DND-41 (cell line): ENCODE measurements at regions not wholly inside any gene's neighbourhood (a gene's known extent, or its start where the extent isn't known, plus 50 kb on each side); places are given as distances from the start of the nearest gene placed in this dataset.
A peak's percentile ranks its signal among the peaks of the same experiment; 100 is the strongest.

Experiments
- ATAC-seq: fragments of 200-7000 bp; cut with Tn5 transposase; 3 replicates; pipeline ENCODE4 v1.9.1; 2021; ENCODE audit warnings: low read depth; ENCODE audit not compliant: insufficient read depth
- DNase-seq: peaks from one replicate; pipeline ENCODE4 v3.0.0-alpha.2; 2020
- H2AFZ ChIP-seq: 2 replicates; pipeline ENCODE4 v1.6.0; 2012; ENCODE audit warnings: low read depth, low read length
- H3K27ac ChIP-seq: 2 replicates; pipeline ENCODE4 v1.5.1; 2012; ENCODE audit warnings: low read length, inconsistent platforms
- H3K27me3 ChIP-seq: fragments of 200-600 bp; sonication (generic); 2 replicates; pipeline ENCODE4 v1.6.0; 2012; ENCODE audit warnings: low read length, mild to moderate bottlenecking, inconsistent platforms; ENCODE audit not compliant: insufficient read depth, poor library complexity
- H3K36me3 ChIP-seq: 2 replicates; pipeline ENCODE4 v1.5.1; 2012; ENCODE audit warnings: low read length, inconsistent platforms; ENCODE audit not compliant: insufficient read depth
- H3K4me1 ChIP-seq: 2 replicates; pipeline ENCODE4 v1.5.1; 2012; ENCODE audit warnings: mild to moderate bottlenecking, low read length; ENCODE audit not compliant: insufficient read depth
- H3K4me2 ChIP-seq: 2 replicates; pipeline ENCODE4 v1.6.0; 2012; ENCODE audit warnings: mild to moderate bottlenecking, moderate library complexity, low read length, inconsistent platforms; ENCODE audit not compliant: insufficient read depth
- H3K4me3 ChIP-seq, 2 experiments: fragments of 200-600 bp in 1 of 2; shearing (Covaris generic) in 1 of 2; 2 replicates each; pipeline ENCODE4 v1.5.1; 2012 to 2016; ENCODE audit warnings: inconsistent platforms in 2 of 2, low read length in 2 of 2, mild to moderate bottlenecking in 2 of 2, low read depth in 1 of 2, moderate library complexity in 1 of 2
- H3K79me2 ChIP-seq: 2 replicates; pipeline ENCODE4 v1.6.0; 2012; ENCODE audit warnings: low read length, inconsistent platforms; ENCODE audit not compliant: insufficient read depth
- H3K9ac ChIP-seq: 2 replicates; pipeline ENCODE4 v1.6.0; 2012; ENCODE audit warnings: low read depth, mild to moderate bottlenecking, inconsistent platforms, low read length, moderate library complexity
- H3K9me3 ChIP-seq: 2 replicates; pipeline ENCODE4 v1.5.1; 2012; ENCODE audit warnings: low read length, moderate library complexity, mild to moderate bottlenecking, inconsistent platforms; ENCODE audit not compliant: insufficient read depth, severe bottlenecking
- H4K20me1 ChIP-seq: 2 replicates; pipeline ENCODE4 v1.6.0; 2012; ENCODE audit warnings: low read length; ENCODE audit not compliant: insufficient read depth
- EZH2 ChIP-seq: IDR thresholded peaks from 3 replicates; pipeline ENCODE4 v1.6.1; 2012; ENCODE audit warnings: borderline replicate concordance, low read depth, mild to moderate bottlenecking, moderate library complexity, low read length, inconsistent platforms; ENCODE audit not compliant: severe bottlenecking
- TF ChIP-seq, protein P1 (sequence below): IDR thresholded peaks from 2 replicates; pipeline ENCODE4 v1.5.1; 2012; ENCODE audit warnings: borderline replicate concordance, low read length, moderate library complexity, mild to moderate bottlenecking; ENCODE audit not compliant: poor library complexity, severe bottlenecking; ENCODE audit errors: extremely low read depth

- Histone ChIP-seq H3K27me3 (no peaks in the 10 kb centered on the region), H4K20me1 (no peaks in the 10 kb centered on the region), H3K27ac (no peak overlapping the region), H3K79me2 (no peaks in the 10 kb centered on the region), H3K9me3 (no peaks in the 10 kb centered on the region), H3K4me3 (no peak overlapping the region), H2AFZ (no peak overlapping the region), H3K4me2 (no peak overlapping the region), H3K36me3 (no peaks in the 10 kb centered on the region), H3K4me1 (no peaks in the 10 kb centered on the region), H3K9ac (no peak overlapping the region)
- DNase-seq = no peak
- ATAC-seq = no peak
- TF ChIP-seq EZH2 = no peak
Observed at GRCh38 chr16:54822492-54822891, 108.2 kb upstream of the IRX5 start.

GRCh38 chr16:54821731-54822130 lies 108.9 kb upstream of the IRX5 start:
- Histone ChIP-seq H3K4me2 (no peak overlapping the region), H3K9ac (no peak overlapping the region), H3K27me3 (no peaks in the 10 kb centered on the region), H3K79me2 (no peaks in the 10 kb centered on the region), H2AFZ (no peak overlapping the region), H3K4me3 (no peak overlapping the region), H4K20me1 (no peaks in the 10 kb centered on the region), H3K9me3 (no peaks in the 10 kb centered on the region), H3K36me3 (no peaks in the 10 kb centered on the region), H3K4me1 (no peaks in the 10 kb centered on the region), H3K27ac (no peak overlapping the region)
- ATAC-seq (no peak), DNase-seq (no peak)
- no peak for TF ChIP-seq EZH2

GRCh38 chr16:54817940-54818574 lies 112.6 kb upstream of the IRX5 start:
- TF ChIP-seq EZH2 = no peak
- Histone ChIP-seq H2AFZ (no peak overlapping the region), H4K20me1 (no peaks in the 10 kb centered on the region), H3K27me3 (no peaks in the 10 kb centered on the region), H3K4me3 (no peak overlapping the region), H3K4me1 (no peaks in the 10 kb centered on the region), H3K4me2 (no peak overlapping the region), H3K79me2 (no peaks in the 10 kb centered on the region), H3K36me3 (no peaks in the 10 kb centered on the region), H3K27ac (no peak overlapping the region), H3K9ac (no peak overlapping the region), H3K9me3 (no peaks in the 10 kb centered on the region)
- no peak for DNase-seq
- ATAC-seq = no peak

DNA sequence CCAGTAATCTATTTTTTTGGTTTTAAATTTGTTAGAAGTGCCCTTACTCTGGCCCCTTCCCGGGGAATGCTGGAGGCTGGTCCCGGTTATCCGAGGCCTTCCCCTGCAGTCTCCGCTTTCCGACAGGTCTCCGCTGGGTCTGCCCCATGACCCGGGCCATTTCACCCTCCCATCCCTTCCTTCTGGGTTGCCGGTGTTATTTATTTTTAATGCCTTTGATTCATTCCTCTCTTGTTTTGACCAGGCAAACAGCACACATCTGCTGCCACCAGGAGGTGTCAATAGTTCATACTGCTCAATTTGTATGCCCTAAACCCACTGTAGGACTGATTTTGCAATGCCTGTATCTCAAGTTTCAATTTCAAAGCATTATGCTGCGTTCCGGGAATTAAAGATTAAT lies 113.2 kb upstream of the IRX5 start:
- ATAC-seq (no peak), DNase-seq (no peak)
- no peak overlapping the region for H3K9ac ChIP-seq
- H3K9me3 ChIP-seq = no peaks in the 10 kb centered on the region
- no peak for TF ChIP-seq EZH2
- TF ChIP-seq, protein P1, sequence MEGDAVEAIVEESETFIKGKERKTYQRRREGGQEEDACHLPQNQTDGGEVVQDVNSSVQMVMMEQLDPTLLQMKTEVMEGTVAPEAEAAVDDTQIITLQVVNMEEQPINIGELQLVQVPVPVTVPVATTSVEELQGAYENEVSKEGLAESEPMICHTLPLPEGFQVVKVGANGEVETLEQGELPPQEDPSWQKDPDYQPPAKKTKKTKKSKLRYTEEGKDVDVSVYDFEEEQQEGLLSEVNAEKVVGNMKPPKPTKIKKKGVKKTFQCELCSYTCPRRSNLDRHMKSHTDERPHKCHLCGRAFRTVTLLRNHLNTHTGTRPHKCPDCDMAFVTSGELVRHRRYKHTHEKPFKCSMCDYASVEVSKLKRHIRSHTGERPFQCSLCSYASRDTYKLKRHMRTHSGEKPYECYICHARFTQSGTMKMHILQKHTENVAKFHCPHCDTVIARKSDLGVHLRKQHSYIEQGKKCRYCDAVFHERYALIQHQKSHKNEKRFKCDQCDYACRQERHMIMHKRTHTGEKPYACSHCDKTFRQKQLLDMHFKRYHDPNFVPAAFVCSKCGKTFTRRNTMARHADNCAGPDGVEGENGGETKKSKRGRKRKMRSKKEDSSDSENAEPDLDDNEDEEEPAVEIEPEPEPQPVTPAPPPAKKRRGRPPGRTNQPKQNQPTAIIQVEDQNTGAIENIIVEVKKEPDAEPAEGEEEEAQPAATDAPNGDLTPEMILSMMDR = peak; percentile 45
- no peaks in the 10 kb centered on the region for H3K27me3 ChIP-seq
- no peak overlapping the region for H3K27ac ChIP-seq
- H3K4me2 ChIP-seq = no peak overlapping the region
- H3K36me3 ChIP-seq = no peaks in the 10 kb centered on the region
- no peak overlapping the region for H3K4me3 ChIP-seq
- no peaks in the 10 kb centered on the region for H4K20me1 ChIP-seq
- H3K4me1 ChIP-seq = no peaks in the 10 kb centered on the region
- no peaks in the 10 kb centered on the region for H3K79me2 ChIP-seq
- H2AFZ ChIP-seq = no peak overlapping the region

GRCh38 chr16:54816471-54816870 lies 114.2 kb upstream of the IRX5 start:
- H3K9me3 ChIP-seq = no peaks in the 10 kb centered on the region
- H3K36me3 ChIP-seq = no peaks in the 10 kb centered on the region
- no peak overlapping the region for H3K4me2 ChIP-seq
- DNase-seq = no peak
- no peaks in the 10 kb centered on the region for H3K4me1 ChIP-seq
- TF ChIP-seq, protein P1 = no peak
- TF ChIP-seq EZH2 = no peak
- no peak overlapping the region for H3K27ac ChIP-seq
- H3K79me2 ChIP-seq = no peaks in the 10 kb centered on the region
- H3K9ac ChIP-seq = no peak overlapping the region
- no peaks in the 10 kb centered on the region for H3K27me3 ChIP-seq
- H4K20me1 ChIP-seq = no peaks in the 10 kb centered on the region
- no peak for ATAC-seq
- H2AFZ ChIP-seq = no peak overlapping the region
- no peak overlapping the region for H3K4me3 ChIP-seq
